NCI-H2081 (cell line): ENCODE measurements at regions not wholly inside any gene's neighbourhood (a gene's known extent, or its start where the extent isn't known, plus 50 kb on each side); places are given as distances from the start of the nearest gene placed in this dataset.

ENCODE experiments used
- DNase-seq, 2 experiments: peaks; one replicate each; lab custom pipeline; 2025; lab: John Stamatoyannopoulos, UW

DNA sequence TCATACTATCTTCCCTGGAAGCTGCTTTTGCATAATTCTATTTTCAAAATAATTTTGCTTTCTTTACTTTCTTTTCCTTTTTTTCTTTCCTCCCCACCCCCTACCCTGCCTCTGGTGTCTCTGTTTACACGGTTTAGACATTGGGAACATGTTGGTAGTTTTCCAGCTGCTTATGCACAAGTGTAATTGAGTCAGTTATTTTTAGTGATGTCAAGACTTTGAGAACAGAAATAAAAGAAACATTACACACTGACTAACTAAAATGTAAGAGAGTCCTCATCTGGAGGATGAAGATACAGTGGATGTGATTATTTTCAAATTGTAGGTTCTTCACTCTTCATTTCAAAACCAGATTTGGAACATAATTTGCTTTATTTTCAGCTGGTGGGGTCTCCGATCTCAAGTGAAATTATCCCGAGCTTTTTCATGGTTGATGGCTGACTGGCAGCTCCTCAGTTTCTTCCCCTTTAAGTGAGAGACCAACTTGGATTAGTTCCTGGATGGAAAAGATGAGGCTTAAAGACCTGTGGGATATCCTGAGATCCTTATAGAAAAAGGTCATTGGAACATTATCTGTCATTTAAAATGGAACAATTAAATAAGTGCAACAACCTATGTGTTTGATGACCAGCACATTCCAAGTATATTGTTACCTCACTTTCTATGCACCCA lies 154.4 kb upstream of the ZNF462 start:
- DNase-seq = no peak

DNA sequence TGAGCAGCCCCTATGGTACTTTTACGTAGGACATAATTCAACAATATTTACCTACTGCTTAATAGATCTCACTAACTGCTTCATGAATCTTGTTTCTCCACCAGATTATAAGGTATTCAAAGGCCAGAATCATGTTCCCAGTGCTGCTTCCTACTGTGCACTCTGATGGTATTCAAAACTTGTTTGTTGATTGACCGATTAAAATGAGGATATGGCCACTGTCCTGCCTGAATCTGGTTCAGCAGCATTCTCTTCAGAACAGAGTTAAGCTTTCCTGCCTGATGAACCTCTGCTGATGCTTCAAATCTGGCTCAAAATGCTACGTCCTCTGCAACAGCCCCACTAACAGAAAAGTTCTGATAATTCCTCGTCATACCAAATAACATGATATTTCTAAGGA lies 150.7 kb upstream of the ZNF462 start:
- DNase-seq = no peak

- DNase-seq = no peak
These were observed 149.8 kb upstream of the ZNF462 start for GRCh38 chr9:106713206-106713605.

DNA sequence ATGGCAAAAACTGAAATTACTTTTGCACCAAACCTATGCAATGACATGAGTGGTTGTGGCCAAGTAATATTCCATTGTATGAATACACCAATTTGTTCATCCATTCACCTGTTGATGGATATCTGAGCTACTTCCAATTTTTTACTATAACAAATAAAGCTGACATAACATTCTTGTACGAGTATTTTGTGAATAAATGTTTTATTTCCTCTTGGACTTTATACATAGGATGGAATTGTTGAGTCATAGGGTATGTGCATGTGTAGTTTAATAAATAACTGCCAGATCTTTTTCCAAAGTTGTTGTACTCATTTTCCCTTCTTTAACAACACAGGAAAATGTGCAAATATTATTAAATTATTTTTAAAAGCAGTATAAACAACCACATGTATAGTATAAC lies 146.1 kb upstream of the ZNF462 start:
- no peak for DNase-seq

- DNase-seq = no peak
These were observed 145.3 kb upstream of the ZNF462 start for GRCh38 chr9:106717686-106718085.

- no peak for DNase-seq
These were observed 144.0 kb upstream of the ZNF462 start for GRCh38 chr9:106718936-106719335.

DNA sequence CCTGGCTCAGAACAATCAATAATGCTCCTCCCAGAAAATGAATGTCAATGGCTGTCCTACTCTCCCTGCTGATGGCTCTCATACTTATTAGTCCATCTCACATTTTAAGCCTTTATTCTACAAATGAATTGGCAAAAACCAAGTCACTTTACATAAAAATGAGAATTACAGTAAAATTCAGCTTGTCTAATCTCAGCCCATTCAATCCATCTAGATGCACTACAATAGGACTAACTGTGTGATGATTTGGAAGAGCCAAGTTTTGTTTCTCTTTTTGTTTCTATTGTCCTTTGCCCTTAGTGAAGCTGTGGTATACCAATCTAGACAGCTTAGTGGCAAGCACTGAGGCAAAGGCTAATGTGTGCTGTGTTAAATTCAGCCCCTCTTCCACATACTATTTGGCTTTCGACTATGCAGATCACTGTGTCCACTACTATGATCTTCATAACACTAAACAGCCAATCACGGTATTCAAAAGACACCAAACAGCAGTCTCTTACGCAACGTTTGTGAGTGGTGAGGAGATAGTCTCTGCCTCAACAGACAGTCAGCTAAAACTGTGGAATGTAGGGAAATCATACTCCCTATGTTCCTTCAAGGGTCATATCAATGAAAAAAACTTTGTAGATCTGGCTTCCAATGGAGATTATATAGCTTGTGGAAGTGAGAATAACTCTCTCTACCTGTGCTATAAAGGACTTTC lies 140.8 kb upstream of the ZNF462 start:
- DNase-seq = no peak

GRCh38 chr9:106723926-106724325 lies 139.0 kb upstream of the ZNF462 start:
- DNase-seq = no peak

- DNase-seq = no peak
These were observed 138.4 kb upstream of the ZNF462 start for GRCh38 chr9:106724566-106724965.

DNA sequence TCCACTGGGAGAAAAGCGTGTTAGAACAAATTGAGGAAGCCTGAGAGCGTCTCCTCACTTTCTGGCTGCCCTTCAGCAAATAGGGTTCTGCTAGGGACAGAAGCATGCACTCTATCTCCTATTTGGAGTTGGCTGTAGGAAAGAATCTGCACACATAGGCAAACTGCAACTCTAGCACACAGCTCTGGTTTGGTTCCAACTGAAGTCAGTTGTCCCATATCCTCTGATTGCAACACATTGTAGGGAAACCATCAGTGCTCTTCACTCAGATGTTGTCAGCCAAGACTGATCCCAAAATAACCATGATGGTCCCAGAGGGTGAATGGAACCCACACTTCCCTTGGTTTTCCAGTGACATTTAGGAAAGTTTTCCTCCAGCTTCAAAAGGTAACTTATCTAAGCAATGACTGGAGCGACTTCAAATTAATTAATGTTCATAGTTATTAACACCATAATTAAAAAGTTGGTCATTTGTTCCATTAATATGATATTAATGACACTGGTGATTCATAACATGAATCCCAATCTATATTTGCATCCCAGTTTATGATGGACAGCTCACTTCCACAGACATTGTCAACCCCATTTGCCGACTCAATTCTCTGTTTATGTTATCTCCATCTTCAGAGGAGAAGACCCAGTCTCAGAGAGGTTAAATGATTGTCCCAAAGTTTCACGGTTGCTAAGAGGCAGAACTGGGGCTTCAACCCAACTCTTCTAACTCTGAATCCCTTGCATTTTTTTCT lies 136.7 kb upstream of the ZNF462 start:
- no peak for DNase-seq

DNA sequence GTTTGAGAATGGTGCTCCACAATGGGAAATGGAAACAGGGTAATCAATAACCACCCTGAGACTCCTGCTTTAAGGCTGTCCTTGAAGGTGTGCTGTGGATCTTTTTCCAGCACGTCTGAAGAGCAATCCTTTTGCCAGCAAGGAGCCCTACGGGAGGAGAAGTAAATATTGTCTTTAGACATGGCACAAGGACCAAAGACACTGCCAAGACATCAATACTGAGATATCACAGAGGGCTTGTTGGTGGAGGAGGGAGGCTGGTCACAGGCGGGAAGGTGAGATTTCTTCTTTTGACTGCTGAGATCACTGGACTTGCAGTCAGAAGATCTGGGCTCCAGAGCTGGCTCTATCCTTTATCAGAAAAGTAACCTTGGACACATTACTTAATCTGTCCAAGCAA lies 135.0 kb upstream of the ZNF462 start:
- DNase-seq = no peak

GRCh38 chr9:106728860-106729259 lies 134.1 kb upstream of the ZNF462 start:
- DNase-seq = no peak

DNA sequence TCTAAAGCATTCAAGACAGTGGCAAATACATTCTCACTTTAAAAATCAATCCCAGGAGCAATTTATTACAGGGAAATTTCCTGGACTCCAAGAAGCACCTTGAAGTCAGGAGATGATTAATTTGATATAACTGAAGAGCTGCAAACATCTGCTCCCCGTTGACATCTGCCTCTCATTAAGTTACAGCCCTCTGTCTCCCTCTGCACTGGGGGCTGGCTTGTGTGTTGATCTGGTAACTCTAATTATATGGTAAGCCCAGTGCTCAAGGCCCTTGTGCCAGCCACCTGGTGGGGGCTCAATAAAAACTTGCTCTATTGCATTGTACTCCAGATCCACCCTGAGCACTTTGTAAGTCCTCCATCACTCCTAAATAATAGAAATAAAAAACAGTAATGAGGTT lies 131.1 kb upstream of the ZNF462 start:
- DNase-seq = peak; percentile 89 to 96

DNA sequence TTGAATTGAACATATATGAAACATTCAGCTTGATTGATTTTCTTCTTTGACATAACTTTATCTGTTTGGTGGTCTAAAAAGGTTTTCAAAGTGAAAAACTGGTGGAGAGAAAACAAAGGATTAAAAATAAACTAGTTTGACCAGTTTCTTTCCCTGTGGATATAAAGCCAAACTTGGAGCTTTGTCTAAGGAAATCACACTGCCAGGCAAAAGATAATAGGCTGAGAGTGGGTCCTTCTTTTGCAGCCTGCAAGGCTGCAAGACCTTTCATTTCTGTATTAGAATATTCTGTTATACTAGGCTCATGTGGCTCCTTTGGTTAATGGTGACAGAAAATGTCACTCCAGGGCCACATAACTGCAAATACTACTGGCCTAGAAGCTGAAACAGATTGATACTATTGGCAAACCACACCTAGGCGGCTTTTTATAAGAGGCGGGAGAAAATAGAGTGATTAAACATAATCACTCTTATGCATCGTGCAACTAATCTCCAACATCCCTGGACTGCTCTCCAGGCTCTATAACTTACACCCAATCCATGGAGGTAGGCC lies 129.1 kb upstream of the ZNF462 start:
- DNase-seq = no peak

- DNase-seq = no peak
These were observed 125.5 kb upstream of the ZNF462 start for GRCh38 chr9:106737516-106737915.

- DNase-seq = no peak
These were observed 124.9 kb upstream of the ZNF462 start for GRCh38 chr9:106738109-106738508.

GRCh38 chr9:106745457-106745856 lies 117.5 kb upstream of the ZNF462 start:
- DNase-seq = no peak

GRCh38 chr9:106745876-106746275 lies 117.1 kb upstream of the ZNF462 start:
- no peak for DNase-seq

DNA sequence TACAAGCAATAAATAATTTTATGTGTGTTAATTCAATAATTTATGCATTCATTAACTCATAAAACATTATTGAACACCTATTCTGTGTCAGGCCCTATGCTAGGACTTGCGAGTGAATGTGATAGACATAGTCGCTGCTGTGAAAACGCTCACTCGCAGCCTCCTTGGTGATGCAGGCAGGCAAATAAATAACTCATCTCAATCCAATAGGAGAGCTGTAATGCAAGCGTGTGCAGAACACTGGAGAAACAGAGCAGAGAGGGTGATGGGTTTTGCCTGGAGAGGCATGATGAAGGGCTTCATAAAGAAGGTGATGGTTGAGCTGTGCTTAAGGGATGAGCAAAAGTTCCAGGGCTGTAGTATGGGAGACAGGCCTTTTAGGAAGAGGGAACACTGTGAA lies 111.3 kb upstream of the ZNF462 start:
- DNase-seq = no peak

DNA sequence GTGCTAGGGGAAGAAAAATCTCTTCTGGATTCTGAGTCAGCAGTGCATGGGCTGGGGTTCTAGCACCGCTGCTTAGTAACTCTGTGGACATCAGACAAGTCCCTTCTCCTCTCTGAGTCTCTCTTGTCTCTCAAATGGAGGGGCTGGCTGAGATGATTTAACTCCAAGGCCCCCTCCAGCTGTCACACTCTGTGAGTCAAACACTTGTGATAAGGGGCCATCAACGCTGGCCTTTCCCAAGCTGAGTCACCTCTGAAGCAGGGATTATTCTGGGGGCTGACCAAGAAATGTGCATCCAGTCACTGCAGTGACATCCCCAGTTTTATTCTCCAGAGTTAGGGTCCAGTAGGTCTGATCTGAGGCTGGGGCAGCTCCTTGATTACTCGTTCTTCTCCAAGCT lies 110.4 kb upstream of the ZNF462 start:
- no peak for DNase-seq

DNA sequence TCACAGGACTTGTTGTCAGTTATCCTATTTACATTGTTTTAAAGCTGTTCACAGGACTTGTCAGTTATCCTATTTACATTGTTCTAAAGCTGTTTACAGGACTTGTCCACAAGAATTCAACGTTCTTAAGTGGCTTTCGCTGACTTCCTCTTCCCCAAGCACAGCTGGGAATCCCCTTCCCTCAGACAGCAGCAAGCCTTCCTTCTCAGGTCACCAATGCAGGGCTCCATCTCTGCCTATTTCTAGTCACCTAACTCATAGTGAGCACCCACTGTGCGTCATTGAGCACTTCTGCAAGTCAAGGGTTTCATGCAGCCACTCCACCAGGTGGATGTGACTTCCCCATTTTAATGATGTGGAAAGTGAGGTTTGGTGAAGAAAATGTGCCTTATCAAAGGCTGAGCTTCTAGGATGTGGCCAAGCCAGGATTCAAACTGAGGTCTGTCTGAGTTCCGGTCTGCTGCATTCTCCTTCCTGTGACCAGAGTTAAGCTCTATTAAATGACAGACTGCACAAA lies 109.8 kb upstream of the ZNF462 start:
- DNase-seq = no peak

DNA sequence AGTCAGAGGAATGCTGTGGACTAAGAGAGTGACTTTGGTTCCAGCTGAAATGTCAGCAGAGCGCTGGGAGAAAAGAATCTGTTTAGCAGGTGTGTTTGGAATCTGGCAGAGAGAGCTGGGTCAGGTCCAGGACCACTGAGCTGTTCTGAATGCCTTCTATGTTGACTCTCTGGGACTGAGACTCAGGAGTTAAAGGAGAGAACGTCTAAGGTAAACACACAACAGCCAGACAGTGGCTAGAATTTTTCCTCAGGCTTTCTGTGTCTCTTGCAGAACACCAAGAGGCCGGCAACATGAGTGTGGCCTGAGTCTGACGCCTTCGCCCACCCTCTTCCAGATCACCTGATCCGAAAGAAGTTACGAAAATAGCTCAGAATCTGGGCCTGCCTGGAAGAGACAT lies 107.2 kb upstream of the ZNF462 start:
- peak in 1 of 2 experiments; percentile 65 for DNase-seq

DNA sequence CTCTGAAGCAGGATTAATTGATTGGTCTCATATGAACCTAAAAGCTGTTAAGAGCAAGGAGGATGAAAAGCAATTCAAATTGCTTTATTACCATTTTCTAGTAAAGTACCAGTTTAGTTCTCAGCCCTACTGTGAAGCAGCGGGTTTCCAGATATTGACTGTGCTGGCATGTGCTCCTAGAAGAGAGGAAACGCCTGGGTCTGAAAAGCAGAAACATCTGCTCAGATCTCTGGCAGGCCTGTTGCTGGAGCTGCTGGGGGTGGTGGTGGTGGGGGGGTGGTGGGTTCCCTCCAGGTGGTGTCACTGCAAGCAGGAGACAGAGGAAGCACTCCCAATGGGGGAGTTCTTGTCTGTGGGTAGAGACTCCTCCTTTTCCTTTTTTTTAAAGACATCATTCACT lies 105.5 kb upstream of the ZNF462 start:
- DNase-seq = peak in 1 of 2 experiments; percentile 49
